OCI-LY3 (cell line): ENCODE measurements at regions not wholly inside any gene's neighbourhood (a gene's known extent, or its start where the extent isn't known, plus 50 kb on each side); places are given as distances from the start of the nearest gene placed in this dataset.

Experiments used
- CTCF ChIP-seq: fragments of 200-600, 300-600 bp; sonication (generic); IDR thresholded peaks from 2 replicates; pipeline ENCODE4 v1.5.1; 2014; ENCODE audit warnings: antibody characterized with exemption, low read length, low read depth
- EZH2phosphoT487 ChIP-seq: fragments of 200-600 bp; shearing (Covaris generic); IDR thresholded peaks from 2 replicates; pipeline ENCODE4 v1.6.1; 2018; ENCODE audit warnings: antibody characterized with exemption, mixed run types, low read depth

GRCh38 chr4:180333162-180333561 is 1910.0 kb upstream of the TENM3 start:
- TF ChIP-seq CTCF: no peak
- TF ChIP-seq EZH2phosphoT487: no peak
